Skeletal muscle cell (primary cell): ENCODE measurements at regions not wholly inside any gene's neighbourhood (a gene's known extent, or its start where the extent isn't known, plus 50 kb on each side); places are given as distances from the start of the nearest gene placed in this dataset.

Experiments used
- DNase-seq: peaks from one replicate; pipeline ENCODE4 v3.0.0-alpha.2; 2010; ENCODE audit warnings: low read depth
- H3K4me3 ChIP-seq: 2 replicates; pipeline ENCODE4 v1.5.1; 2011; ENCODE audit warnings: low read depth, mild to moderate bottlenecking, control low read depth, low read length, moderate library complexity

- no peak overlapping the region for H3K4me3 ChIP-seq
- DNase-seq, result no peak
Observed at GRCh38 chr7:124379296-124379695, 346.4 kb upstream of the TMEM229A start.

GRCh38 chr7:124376111-124376510 lies 343.2 kb upstream of the TMEM229A start:
- H3K4me3 ChIP-seq, result no peak overlapping the region
- no peak for DNase-seq

- no peak for DNase-seq
- H3K4me3 ChIP-seq, result no peak overlapping the region
Observed at GRCh38 chr7:124375391-124375790, 342.5 kb upstream of the TMEM229A start.

GRCh38 chr7:124369310-124369709 lies 336.4 kb upstream of the TMEM229A start:
- DNase-seq, result no peak
- H3K4me3 ChIP-seq, result no peak overlapping the region

- DNase-seq, result no peak
Observed at GRCh38 chr7:124366118-124366517, 333.3 kb upstream of the TMEM229A start.

GRCh38 chr7:124364283-124364682 lies 331.4 kb upstream of the TMEM229A start:
- no peak overlapping the region for H3K4me3 ChIP-seq
- DNase-seq, result no peak

More at GRCh38 chr7:124366118-124366517, 333.3 kb upstream of the TMEM229A start:
- H3K4me3 ChIP-seq, result no peak overlapping the region

- DNase-seq, result no peak
Observed at GRCh38 chr7:124354201-124354600, 321.3 kb upstream of the TMEM229A start.

GRCh38 chr7:124351950-124352349 lies 319.1 kb upstream of the TMEM229A start:
- no peak overlapping the region for H3K4me3 ChIP-seq
- DNase-seq, result no peak

More at GRCh38 chr7:124354201-124354600, 321.3 kb upstream of the TMEM229A start:
- H3K4me3 ChIP-seq, result no peak overlapping the region

- no peak for DNase-seq
- H3K4me3 ChIP-seq, result no peak overlapping the region
Observed at GRCh38 chr7:124349443-124349842, 316.6 kb upstream of the TMEM229A start.

- H3K4me3 ChIP-seq, result no peak overlapping the region
- DNase-seq, result no peak
Observed at GRCh38 chr7:124338861-124339260, 306.0 kb upstream of the TMEM229A start.

GRCh38 chr7:124330731-124331407 lies 298.0 kb upstream of the TMEM229A start:
- no peak overlapping the region for H3K4me3 ChIP-seq
- DNase-seq, result no peak

GRCh38 chr7:124328774-124329173 lies 295.9 kb upstream of the TMEM229A start:
- no peak for DNase-seq
- no peak overlapping the region for H3K4me3 ChIP-seq

GRCh38 chr7:124324262-124324661 lies 291.4 kb upstream of the TMEM229A start:
- DNase-seq, result no peak
- no peak overlapping the region for H3K4me3 ChIP-seq

- no peak for DNase-seq
- H3K4me3 ChIP-seq, result no peak overlapping the region
Observed at GRCh38 chr7:124323597-124323996, 290.7 kb upstream of the TMEM229A start.

GRCh38 chr7:124322561-124322960 lies 289.7 kb upstream of the TMEM229A start:
- H3K4me3 ChIP-seq, result no peak overlapping the region
- DNase-seq, result no peak

- DNase-seq, result no peak
Observed at GRCh38 chr7:124318721-124319450, 286.0 kb upstream of the TMEM229A start.

GRCh38 chr7:124310934-124311390 lies 278.1 kb upstream of the TMEM229A start:
- no peak for DNase-seq
- H3K4me3 ChIP-seq, result no peak overlapping the region

More at GRCh38 chr7:124318721-124319450, 286.0 kb upstream of the TMEM229A start:
- H3K4me3 ChIP-seq, result no peak overlapping the region

- H3K4me3 ChIP-seq, result no peak overlapping the region
- DNase-seq, result no peak
Observed at GRCh38 chr7:124308384-124308783, 275.5 kb upstream of the TMEM229A start.

GRCh38 chr7:124295289-124295688 lies 262.4 kb upstream of the TMEM229A start:
- no peak for DNase-seq
- H3K4me3 ChIP-seq, result no peak overlapping the region

- DNase-seq, result no peak
- H3K4me3 ChIP-seq, result no peak overlapping the region
Observed at GRCh38 chr7:124284937-124285336, 252.1 kb upstream of the TMEM229A start.
